ENCODE measurements at regions not wholly inside any gene's neighbourhood (a gene's known extent, or its start where the extent isn't known, plus 50 kb on each side); places are given as distances from the start of the nearest gene placed in this dataset.

DNA sequence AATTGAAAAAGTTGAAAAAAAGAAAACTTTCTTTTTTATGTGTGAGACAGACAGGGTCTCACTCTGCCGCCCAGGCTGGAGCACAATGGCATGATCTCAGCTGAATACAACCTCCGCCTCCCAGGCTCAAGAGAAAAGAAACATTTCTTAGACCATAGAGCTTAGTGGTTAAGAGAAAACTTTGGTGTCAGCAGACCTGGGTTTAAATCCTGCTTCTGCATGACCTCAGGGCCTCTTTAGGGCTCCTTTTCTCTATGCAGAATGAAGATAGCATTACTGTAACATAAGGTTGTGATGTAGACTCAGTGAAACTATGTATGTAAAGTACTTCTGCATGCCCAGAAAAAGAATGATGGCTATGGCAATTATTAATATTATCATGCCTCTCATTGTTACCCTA, 104.7 kb upstream of the NUDT4 start:
- H2AFZ ChIP-seq (ENCODE audit: low read depth, low read length, severe bottlenecking), result no peak overlapping the region
- no peaks in the 10 kb centered on the region for H3F3A ChIP-seq (ENCODE audit: insufficient read depth)
- no peak overlapping the region for H3K27ac ChIP-seq (ENCODE audit: low read depth, low read length)
- H3K4me2 ChIP-seq (ENCODE audit: low read depth, low read length, poor library complexity, severe bottlenecking), result no peak overlapping the region
- no peaks in the 10 kb centered on the region for H3K9me2 ChIP-seq (replicated peaks; ENCODE audit: insufficient read depth, low read length)
- H3K36me3 ChIP-seq (ENCODE audit: low read length), result no peaks in the 10 kb centered on the region
- no peaks in the 10 kb centered on the region for H4K20me1 ChIP-seq (ENCODE audit: low read depth, low read length)
- no peaks in the 10 kb centered on the region for H3K9me3 ChIP-seq (ENCODE audit: insufficient read depth, low read length)
- H3K4me3 ChIP-seq (ENCODE audit: insufficient read depth, low read length, poor library complexity, severe bottlenecking), result no peak overlapping the region
- no peaks in the 10 kb centered on the region for H3K79me2 ChIP-seq (ENCODE audit: insufficient read depth, low read length)
- H3K9ac ChIP-seq (ENCODE audit: low read length), result no peak overlapping the region
- TF ChIP-seq, protein P1, sequence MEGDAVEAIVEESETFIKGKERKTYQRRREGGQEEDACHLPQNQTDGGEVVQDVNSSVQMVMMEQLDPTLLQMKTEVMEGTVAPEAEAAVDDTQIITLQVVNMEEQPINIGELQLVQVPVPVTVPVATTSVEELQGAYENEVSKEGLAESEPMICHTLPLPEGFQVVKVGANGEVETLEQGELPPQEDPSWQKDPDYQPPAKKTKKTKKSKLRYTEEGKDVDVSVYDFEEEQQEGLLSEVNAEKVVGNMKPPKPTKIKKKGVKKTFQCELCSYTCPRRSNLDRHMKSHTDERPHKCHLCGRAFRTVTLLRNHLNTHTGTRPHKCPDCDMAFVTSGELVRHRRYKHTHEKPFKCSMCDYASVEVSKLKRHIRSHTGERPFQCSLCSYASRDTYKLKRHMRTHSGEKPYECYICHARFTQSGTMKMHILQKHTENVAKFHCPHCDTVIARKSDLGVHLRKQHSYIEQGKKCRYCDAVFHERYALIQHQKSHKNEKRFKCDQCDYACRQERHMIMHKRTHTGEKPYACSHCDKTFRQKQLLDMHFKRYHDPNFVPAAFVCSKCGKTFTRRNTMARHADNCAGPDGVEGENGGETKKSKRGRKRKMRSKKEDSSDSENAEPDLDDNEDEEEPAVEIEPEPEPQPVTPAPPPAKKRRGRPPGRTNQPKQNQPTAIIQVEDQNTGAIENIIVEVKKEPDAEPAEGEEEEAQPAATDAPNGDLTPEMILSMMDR (IDR thresholded peaks at IDR 0.05; ENCODE audit: insufficient read depth, low read length, poor library complexity, severe bottlenecking), result no peak
- no peaks in the 10 kb centered on the region for H3K27me3 ChIP-seq (ENCODE audit: low read length)

- no peaks in the 10 kb centered on the region for H3K36me3 ChIP-seq (ENCODE audit: low read length)
- no peaks in the 10 kb centered on the region for H3F3A ChIP-seq (ENCODE audit: insufficient read depth)
- H3K9me2 ChIP-seq (replicated peaks; ENCODE audit: insufficient read depth, low read length), result no peaks in the 10 kb centered on the region
- H3K9ac ChIP-seq (ENCODE audit: low read length), result no peak overlapping the region
- no peak for TF ChIP-seq EZH2phosphoT487 (conservative IDR thresholded peaks at IDR 0.05; ENCODE audit: low read length)
- TF ChIP-seq, protein P1 (IDR thresholded peaks at IDR 0.05; ENCODE audit: insufficient read depth, low read length, poor library complexity, severe bottlenecking), result no peak
- no peaks in the 10 kb centered on the region for H4K20me1 ChIP-seq (ENCODE audit: low read depth, low read length)
- no peaks in the 10 kb centered on the region for H3K79me2 ChIP-seq (ENCODE audit: insufficient read depth, low read length)
- H2AFZ ChIP-seq (ENCODE audit: low read depth, low read length, severe bottlenecking), result no peak overlapping the region
- H3K9me3 ChIP-seq (ENCODE audit: insufficient read depth, low read length), result no peaks in the 10 kb centered on the region
- H3K4me3 ChIP-seq (ENCODE audit: insufficient read depth, low read length, poor library complexity, severe bottlenecking), result no peak overlapping the region
- H3K27me3 ChIP-seq (ENCODE audit: low read length), result no peaks in the 10 kb centered on the region
- H3K4me2 ChIP-seq (ENCODE audit: low read depth, low read length, poor library complexity, severe bottlenecking), result no peak overlapping the region
- H3K27ac ChIP-seq (ENCODE audit: low read depth, low read length), result no peak overlapping the region
Observed at GRCh38 chr12:93273834-93274564, 103.7 kb upstream of the NUDT4 start.

GRCh38 chr12:93274937-93275336, 102.8 kb upstream of the NUDT4 start:
- no peak overlapping the region for H3K4me3 ChIP-seq (ENCODE audit: insufficient read depth, low read length, poor library complexity, severe bottlenecking)
- H3K27me3 ChIP-seq (ENCODE audit: low read length), result no peaks in the 10 kb centered on the region
- H2AFZ ChIP-seq (ENCODE audit: low read depth, low read length, severe bottlenecking), result no peak overlapping the region
- no peaks in the 10 kb centered on the region for H3K9me3 ChIP-seq (ENCODE audit: insufficient read depth, low read length)
- H3K36me3 ChIP-seq (ENCODE audit: low read length), result no peaks in the 10 kb centered on the region
- no peaks in the 10 kb centered on the region for H3F3A ChIP-seq (ENCODE audit: insufficient read depth)
- H3K9me2 ChIP-seq (replicated peaks; ENCODE audit: insufficient read depth, low read length), result no peaks in the 10 kb centered on the region
- H3K9ac ChIP-seq (ENCODE audit: low read length), result no peak overlapping the region
- no peaks in the 10 kb centered on the region for H4K20me1 ChIP-seq (ENCODE audit: low read depth, low read length)
- no peak for TF ChIP-seq EZH2phosphoT487 (conservative IDR thresholded peaks at IDR 0.05; ENCODE audit: low read length)
- TF ChIP-seq, protein P1 (IDR thresholded peaks at IDR 0.05; ENCODE audit: insufficient read depth, low read length, poor library complexity, severe bottlenecking), result no peak
- H3K79me2 ChIP-seq (ENCODE audit: insufficient read depth, low read length), result no peaks in the 10 kb centered on the region
- H3K4me2 ChIP-seq (ENCODE audit: low read depth, low read length, poor library complexity, severe bottlenecking), result no peak overlapping the region
- H3K27ac ChIP-seq (ENCODE audit: low read depth, low read length), result no peak overlapping the region

Measured in SU-DHL-6 (cell line).